Lower leg skin (tissue), 3 donors: ENCODE measurements at regions not wholly inside any gene's neighbourhood (a gene's known extent, or its start where the extent isn't known, plus 50 kb on each side); places are given as distances from the start of the nearest gene placed in this dataset.

Experiments used
- POLR2A ChIP-seq, 2 donors: fragments of 450-650 bp; IDR thresholded peaks; one replicate each; pipeline ENCODE4 v1.6.1; 2016 to 2017; ENCODE audit warnings: antibody characterized with exemption in 2 of 2, mild to moderate bottlenecking in 1 of 2, moderate library complexity in 1 of 2
- TF ChIP-seq, protein P1 (sequence below), 3 donors: fragments of 450-650 bp; IDR thresholded peaks; one replicate each; pipeline ENCODE4 v1.5.1; 2016; ENCODE audit warnings: antibody characterized with exemption in 3 of 3, mild to moderate bottlenecking in 3 of 3, moderate library complexity in 2 of 3

DNA sequence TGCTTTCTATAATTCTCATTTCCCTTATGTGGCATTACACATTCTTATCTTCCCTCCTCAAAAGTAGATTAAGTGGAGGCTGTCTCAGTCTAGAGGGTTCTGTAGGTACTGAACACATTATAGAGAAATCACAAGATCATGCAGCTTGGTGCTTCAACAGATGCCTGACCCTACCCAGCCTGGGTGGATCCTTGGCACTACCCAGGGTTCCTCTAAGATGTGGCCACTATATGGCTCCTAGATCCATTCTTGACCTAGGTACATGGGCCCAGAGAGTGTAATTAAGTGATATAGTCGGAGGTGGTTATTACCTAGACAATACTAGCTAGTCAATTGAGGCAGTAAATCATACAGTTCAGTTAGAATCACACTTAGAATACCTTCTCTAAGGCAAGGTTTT, 213.9 kb downstream of the AKAP7 start:
- no peak for TF ChIP-seq POLR2A (IDR thresholded peaks at IDR 0.05)
- TF ChIP-seq, protein P1, sequence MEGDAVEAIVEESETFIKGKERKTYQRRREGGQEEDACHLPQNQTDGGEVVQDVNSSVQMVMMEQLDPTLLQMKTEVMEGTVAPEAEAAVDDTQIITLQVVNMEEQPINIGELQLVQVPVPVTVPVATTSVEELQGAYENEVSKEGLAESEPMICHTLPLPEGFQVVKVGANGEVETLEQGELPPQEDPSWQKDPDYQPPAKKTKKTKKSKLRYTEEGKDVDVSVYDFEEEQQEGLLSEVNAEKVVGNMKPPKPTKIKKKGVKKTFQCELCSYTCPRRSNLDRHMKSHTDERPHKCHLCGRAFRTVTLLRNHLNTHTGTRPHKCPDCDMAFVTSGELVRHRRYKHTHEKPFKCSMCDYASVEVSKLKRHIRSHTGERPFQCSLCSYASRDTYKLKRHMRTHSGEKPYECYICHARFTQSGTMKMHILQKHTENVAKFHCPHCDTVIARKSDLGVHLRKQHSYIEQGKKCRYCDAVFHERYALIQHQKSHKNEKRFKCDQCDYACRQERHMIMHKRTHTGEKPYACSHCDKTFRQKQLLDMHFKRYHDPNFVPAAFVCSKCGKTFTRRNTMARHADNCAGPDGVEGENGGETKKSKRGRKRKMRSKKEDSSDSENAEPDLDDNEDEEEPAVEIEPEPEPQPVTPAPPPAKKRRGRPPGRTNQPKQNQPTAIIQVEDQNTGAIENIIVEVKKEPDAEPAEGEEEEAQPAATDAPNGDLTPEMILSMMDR (IDR thresholded peaks at IDR 0.05) = no peak
